H1 (cell line): ENCODE measurements at regions not wholly inside any gene's neighbourhood (a gene's known extent, or its start where the extent isn't known, plus 50 kb on each side); places are given as distances from the start of the nearest gene placed in this dataset.

Source experiments
- CTCF ChIA-PET: fragments of 300-600 bp; sonication (Branson Sonifier 250); formaldehyde crosslinking; loops from one replicate; lab custom pipeline; 2021; ENCODE audit not compliant: partially characterized antibody; lab: Charles Lee
- POLR2A ChIA-PET: fragments of 300-600 bp; sonication (Branson Sonifier 250); formaldehyde crosslinking; loops from one replicate; lab custom pipeline; 2021; ENCODE audit warnings: inconsistent platforms; ENCODE audit not compliant: partially characterized antibody; lab: Charles Lee
- DNase-seq, 2 experiments: peaks; one replicate each; pipeline versions ENCODE4 v3.0.0 to v3.0.0-alpha.2; 2010 to 2022; ENCODE audit warnings: low spot score in 2 of 2, low read depth in 1 of 2, mixed read lengths in 1 of 2
- FAIRE-seq: peaks from 2 replicates; lab custom pipeline; 2011; peaks lifted over from hg19 to GRCh38; lab: Jason Lieb, UNC
- H2AFZ ChIP-seq: 2 replicates; pipeline ENCODE4 v1.8.1; 2012; ENCODE audit warnings: low read length, inconsistent platforms
- H2AK5ac ChIP-seq: 2 replicates; pipeline ENCODE4 v1.6.1; 2013; ENCODE audit warnings: low read depth, low read length
- H2BK120ac ChIP-seq: replicated peaks from 2 replicates; pipeline ENCODE3; 2013; ENCODE audit warnings: low read depth, low read length, inconsistent platforms
- H2BK12ac ChIP-seq: 2 replicates; pipeline ENCODE4 v1.6.1; 2013; ENCODE audit warnings: low read depth, low read length
- H2BK15ac ChIP-seq: 2 replicates; pipeline ENCODE4 v1.6.1; 2013; ENCODE audit warnings: low read length
- H2BK20ac ChIP-seq: 2 replicates; pipeline ENCODE4 v1.6.1; 2013; ENCODE audit warnings: low read length
- H2BK5ac ChIP-seq: 2 replicates; pipeline ENCODE4 v1.6.1; 2013; ENCODE audit warnings: low read depth, low read length
- H3K14ac ChIP-seq: 2 replicates; pipeline ENCODE4 v1.6.1; 2013; ENCODE audit warnings: inconsistent platforms; ENCODE audit not compliant: insufficient read length
- H3K18ac ChIP-seq: 2 replicates; pipeline ENCODE4 v1.6.1; 2013; ENCODE audit warnings: low read length; ENCODE audit errors: extremely low read depth
- H3K23ac ChIP-seq: 2 replicates; pipeline ENCODE4 v1.6.1; 2013; ENCODE audit warnings: inconsistent platforms; ENCODE audit not compliant: insufficient read length
- H3K23me2 ChIP-seq: 2 replicates; pipeline ENCODE4 v1.6.1; 2013; ENCODE audit warnings: low read depth, low read length
- H3K27ac ChIP-seq: 2 replicates; pipeline ENCODE4 v1.6.1; 2011; ENCODE audit warnings: low read depth, low read length, inconsistent platforms
- H3K27me3 ChIP-seq, 4 experiments: replicated peaks in 1 of 4; 1 replicate in 1 of 4; 2 replicates in 3 of 4; pipeline versions ENCODE4 v1.6.1 to v1.8.1; 2011 to 2013; ENCODE audit warnings: low read length in 3 of 4, mild to moderate bottlenecking in 3 of 4, inconsistent platforms in 2 of 4, mixed read lengths in 2 of 4, moderate library complexity in 1 of 4; ENCODE audit not compliant: control insufficient read depth in 3 of 4, insufficient read depth in 3 of 4; ENCODE audit errors: extremely low read depth in 1 of 4
- H3K36me3 ChIP-seq, 4 experiments: 2 replicates each; pipeline versions ENCODE4 v1.6.1 to v1.8.1; 2011 to 2013; ENCODE audit warnings: mild to moderate bottlenecking in 4 of 4, low read length in 3 of 4, moderate library complexity in 2 of 4, control low read depth in 1 of 4, inconsistent platforms in 1 of 4; ENCODE audit not compliant: insufficient read depth in 4 of 4, control insufficient read depth in 2 of 4
- H3K4ac ChIP-seq: replicated peaks from 2 replicates; pipeline ENCODE3; 2013; ENCODE audit warnings: low read length, low read depth, mixed read lengths, inconsistent platforms; ENCODE audit not compliant: insufficient read length
- H3K4me1 ChIP-seq, 4 experiments: replicated peaks in 1 of 4; 1 replicate in 1 of 4; 2 replicates in 3 of 4; pipeline versions ENCODE4 v1.6.1 to v1.8.1; 2011 to 2013; ENCODE audit warnings: low read length in 3 of 4, inconsistent platforms in 2 of 4, mixed read lengths in 1 of 4; ENCODE audit not compliant: insufficient read depth in 4 of 4, control insufficient read depth in 3 of 4
- H3K4me2 ChIP-seq, 2 experiments: 2 replicates each; pipeline versions ENCODE4 v1.6.1 to v1.8.1; 2011 to 2013; ENCODE audit warnings: low read depth in 2 of 2, low read length in 2 of 2, control low read depth in 1 of 2, inconsistent platforms in 1 of 2, mild to moderate bottlenecking in 1 of 2; ENCODE audit not compliant: insufficient read depth in 1 of 2
- H3K4me3 ChIP-seq, 4 experiments: fragments of 200-600, 300-600 bp in 1 of 4; sonication (generic), shearing (Covaris generic), sonication (Bioruptor Twin) in 1 of 4; 2 replicates each; pipeline versions ENCODE4 v1.5.1 to v1.8.1; 2011 to 2016; ENCODE audit warnings: low read length in 4 of 4, low read depth in 3 of 4, control low read depth in 2 of 4, inconsistent platforms in 2 of 4, mild to moderate bottlenecking in 2 of 4, mixed read lengths in 1 of 4, moderate library complexity in 1 of 4; ENCODE audit not compliant: insufficient read depth in 2 of 4; ENCODE audit errors: extremely low read depth in 1 of 4
- H3K56ac ChIP-seq: replicated peaks from 2 replicates; pipeline ENCODE3; 2013; ENCODE audit warnings: low read depth, mild to moderate bottlenecking, mixed read lengths, low read length, inconsistent platforms; ENCODE audit not compliant: insufficient read length
- H3K79me1 ChIP-seq: 2 replicates; pipeline ENCODE4 v1.6.1; 2013; ENCODE audit warnings: low read depth, low read length, control low read depth
- H3K79me2 ChIP-seq, 2 experiments: 2 replicates each; pipeline versions ENCODE4 v1.6.1 to v1.8.1; 2012 to 2013; ENCODE audit warnings: low read length in 2 of 2, mild to moderate bottlenecking in 2 of 2, inconsistent platforms in 1 of 2; ENCODE audit not compliant: insufficient read depth in 2 of 2, control insufficient read depth in 1 of 2
- H3K9ac ChIP-seq, 4 experiments: replicated peaks in 1 of 4; 1 replicate in 1 of 4; 2 replicates in 3 of 4; pipeline versions ENCODE4 v1.6.1 to v1.8.1; 2011 to 2013; ENCODE audit warnings: low read depth in 3 of 4, low read length in 3 of 4, control low read depth in 2 of 4, mild to moderate bottlenecking in 2 of 4, moderate library complexity in 2 of 4, inconsistent platforms in 1 of 4; ENCODE audit errors: extremely low read depth in 1 of 4
- H3K9me3 ChIP-seq, 2 experiments: 2 replicates each; pipeline versions ENCODE4 v1.6.1 to v1.8.1; 2012 to 2013; ENCODE audit warnings: mild to moderate bottlenecking in 2 of 2, moderate library complexity in 2 of 2, control low read depth in 1 of 2, inconsistent platforms in 1 of 2, low read depth in 1 of 2, low read length in 1 of 2, mixed read lengths in 1 of 2; ENCODE audit not compliant: insufficient read depth in 2 of 2
- H4K20me1 ChIP-seq, 2 experiments: replicated peaks in 1 of 2; 2 replicates each; pipeline versions ENCODE3 to v1.8.1; 2011 to 2013; ENCODE audit warnings: inconsistent platforms in 2 of 2, low read length in 2 of 2, mild to moderate bottlenecking in 1 of 2; ENCODE audit not compliant: insufficient read depth in 2 of 2, control insufficient read depth in 1 of 2
- H4K5ac ChIP-seq: 2 replicates; pipeline ENCODE4 v1.6.1; 2013; ENCODE audit warnings: low read length, low read depth, mixed read lengths, inconsistent platforms; ENCODE audit not compliant: insufficient read length
- H4K8ac ChIP-seq: 2 replicates; pipeline ENCODE4 v1.8.0; 2013; ENCODE audit warnings: mild to moderate bottlenecking, moderate library complexity, low read length, inconsistent platforms; ENCODE audit not compliant: insufficient read depth; ENCODE audit errors: extremely low read depth
- H4K91ac ChIP-seq: replicated peaks from 2 replicates; pipeline ENCODE3; 2013; ENCODE audit warnings: low read length, mixed read lengths, inconsistent platforms; ENCODE audit not compliant: insufficient read length
- ATF3 ChIP-seq: IDR thresholded peaks from 2 replicates; pipeline ENCODE4 v1.6.1; 2011; ENCODE audit warnings: low read depth, mild to moderate bottlenecking, low read length; ENCODE audit not compliant: insufficient read depth
- HDAC6 ChIP-seq: IDR thresholded peaks from one replicate; pipeline ENCODE4 v1.7.1; 2012; ENCODE audit warnings: low read depth, mild to moderate bottlenecking, inconsistent platforms, low read length, moderate library complexity
- POLR2AphosphoS5 ChIP-seq: IDR thresholded peaks from 2 replicates; pipeline ENCODE4 v1.6.1; 2011; ENCODE audit warnings: low read depth, low read length
- WGBS, 2 experiments: shearing (Covaris generic) in 1 of 2; methylation state at CpG; one replicate each; pipeline versions ENCODE4 v1.1.6 to v1.1.7; 2013 to 2015; ENCODE audit warnings: low lambda C conversion rate in 2 of 2, mixed read lengths in 2 of 2, inconsistent platforms in 1 of 2, low coverage in 1 of 2, missing lambda C conversion rate in 1 of 2; ENCODE audit not compliant: insufficient replicate concordance in 2 of 2, insufficient coverage in 1 of 2, insufficient read length in 1 of 2; ENCODE audit errors: extremely low coverage in 1 of 2, missing lambda C conversion rate in 1 of 2; 5-methylcytosine and 5-hydroxymethylcytosine counted together

- DNase-seq (peak in 1 of 2 experiments; percentile 16), FAIRE-seq (no peak)
- CTCF ChIA-PET = interaction anchor here (1.6 to 6.4 kb wide), 3 partner anchors 9 to 476 kb away, joined by 5 to 59 read pairs (median 10); no protein-coding TSS in a partner anchor
These were observed 149.2 kb upstream of the PDE1C start for GRCh38 chr7:32219416-32219815.

More at GRCh38 chr7:32219416-32219815, 149.2 kb upstream of the PDE1C start:
- H3K4me2 ChIP-seq = no peak overlapping the region
- no peak overlapping the region for H3K27ac ChIP-seq
- no peak overlapping the region for H3K14ac ChIP-seq
- TF ChIP-seq HDAC6 = no peak
- no peak for TF ChIP-seq ATF3
- no peak for TF ChIP-seq POLR2AphosphoS5
- no peak overlapping the region for H2BK12ac ChIP-seq
- no peak overlapping the region for H4K8ac ChIP-seq
- no peak overlapping the region for H3K9ac ChIP-seq
- no peaks in the 10 kb centered on the region for H3K23me2 ChIP-seq
- H2AFZ ChIP-seq = no peak overlapping the region
- no peak overlapping the region for H4K5ac ChIP-seq
- no peaks in the 10 kb centered on the region for H3K79me1 ChIP-seq
- no peaks in the 10 kb centered on the region for H3K27me3 ChIP-seq
- no peak overlapping the region for H4K91ac ChIP-seq
- no peak overlapping the region for H3K23ac ChIP-seq
- no peak overlapping the region for H2BK20ac ChIP-seq
- H3K4ac ChIP-seq = no peak overlapping the region
- H3K9me3 ChIP-seq = no peaks in the 10 kb centered on the region
- H3K36me3 ChIP-seq = no peaks in the 10 kb centered on the region
- H3K4me1 ChIP-seq = no peaks in the 10 kb centered on the region
- no peak overlapping the region for H2BK15ac ChIP-seq
- H3K56ac ChIP-seq = no peak overlapping the region
- no peak overlapping the region for H3K4me3 ChIP-seq
- H2BK120ac ChIP-seq = no peak overlapping the region
- 83% methylated on average over 3 of the region's 3 CpGs; no CpG with 5 or more reads in 1 of the 2 experiments for WGBS, 2 experiments
- H3K18ac ChIP-seq = no peak overlapping the region
- H2BK5ac ChIP-seq = no peak overlapping the region
- H3K79me2 ChIP-seq = no peaks in the 10 kb centered on the region
- POLR2A ChIA-PET = interaction anchor here (0.9 kb wide), 1 partner anchor 9 kb away, joined by 3 read pairs; no protein-coding TSS in a partner anchor
- no peak overlapping the region for H2AK5ac ChIP-seq
- no peaks in the 10 kb centered on the region for H4K20me1 ChIP-seq
